DOHH2 (cell line): ENCODE measurements at regions not wholly inside any gene's neighbourhood (a gene's known extent, or its start where the extent isn't known, plus 50 kb on each side); places are given as distances from the start of the nearest gene placed in this dataset.

Experiments used
- EZH2phosphoT487 ChIP-seq: fragments of 200-600 bp; sonication (generic); IDR thresholded peaks from 2 replicates; pipeline ENCODE4 v1.6.1; 2017; ENCODE audit warnings: borderline replicate concordance, mild to moderate bottlenecking, antibody characterized with exemption, low read length, moderate library complexity, mixed read lengths
- TF ChIP-seq, protein P1 (sequence below): fragments of 200-600 bp; sonication (generic); IDR thresholded peaks from one replicate; pipeline ENCODE4 v1.5.1; 2014; ENCODE audit warnings: antibody characterized with exemption, mild to moderate bottlenecking, low read depth, low read length; ENCODE audit not compliant: poor library complexity, severe bottlenecking

DNA sequence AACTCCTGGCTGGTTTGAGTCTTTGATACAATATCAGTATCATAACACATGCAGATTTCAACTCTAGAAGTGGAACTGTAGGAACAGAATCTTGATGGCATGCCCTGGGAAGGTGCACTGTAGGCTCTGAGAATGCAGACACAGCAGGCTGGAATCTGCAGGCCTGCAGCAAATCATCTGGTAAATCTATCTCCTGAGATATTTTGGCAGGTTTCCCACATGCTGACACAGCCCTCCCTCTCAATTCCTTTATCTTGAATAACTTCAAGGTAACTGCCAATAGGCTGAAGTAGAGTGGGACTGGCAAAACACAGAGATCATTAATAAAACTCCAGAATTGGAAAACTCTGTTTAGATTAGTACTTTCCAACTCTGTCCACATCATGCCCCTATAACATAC, 177.8 kb upstream of the PCSK5 start:
- TF ChIP-seq, protein P1, sequence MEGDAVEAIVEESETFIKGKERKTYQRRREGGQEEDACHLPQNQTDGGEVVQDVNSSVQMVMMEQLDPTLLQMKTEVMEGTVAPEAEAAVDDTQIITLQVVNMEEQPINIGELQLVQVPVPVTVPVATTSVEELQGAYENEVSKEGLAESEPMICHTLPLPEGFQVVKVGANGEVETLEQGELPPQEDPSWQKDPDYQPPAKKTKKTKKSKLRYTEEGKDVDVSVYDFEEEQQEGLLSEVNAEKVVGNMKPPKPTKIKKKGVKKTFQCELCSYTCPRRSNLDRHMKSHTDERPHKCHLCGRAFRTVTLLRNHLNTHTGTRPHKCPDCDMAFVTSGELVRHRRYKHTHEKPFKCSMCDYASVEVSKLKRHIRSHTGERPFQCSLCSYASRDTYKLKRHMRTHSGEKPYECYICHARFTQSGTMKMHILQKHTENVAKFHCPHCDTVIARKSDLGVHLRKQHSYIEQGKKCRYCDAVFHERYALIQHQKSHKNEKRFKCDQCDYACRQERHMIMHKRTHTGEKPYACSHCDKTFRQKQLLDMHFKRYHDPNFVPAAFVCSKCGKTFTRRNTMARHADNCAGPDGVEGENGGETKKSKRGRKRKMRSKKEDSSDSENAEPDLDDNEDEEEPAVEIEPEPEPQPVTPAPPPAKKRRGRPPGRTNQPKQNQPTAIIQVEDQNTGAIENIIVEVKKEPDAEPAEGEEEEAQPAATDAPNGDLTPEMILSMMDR, result no peak
- no peak for TF ChIP-seq EZH2phosphoT487
